ENCODE measurements at regions not wholly inside any gene's neighbourhood (a gene's known extent, or its start where the extent isn't known, plus 50 kb on each side); places are given as distances from the start of the nearest gene placed in this dataset.

DNA sequence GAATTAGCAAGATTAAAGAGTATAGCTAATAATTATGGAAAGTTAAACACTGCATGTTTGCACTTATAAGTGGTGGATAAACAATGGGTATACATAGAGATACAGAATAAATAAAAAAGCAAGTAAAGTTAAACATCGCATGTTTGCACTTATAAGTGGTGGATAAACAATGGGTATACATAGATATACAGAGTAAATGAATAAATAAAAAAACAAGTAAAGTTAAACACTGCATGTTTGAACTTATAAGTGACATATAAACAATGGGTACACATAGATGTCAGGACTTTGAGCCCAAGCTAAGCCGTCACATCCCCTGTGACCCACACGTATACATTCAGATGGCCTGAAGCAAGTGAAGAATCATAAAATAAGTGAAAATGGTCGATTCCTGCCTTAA lies 1533.3 kb upstream of the SPRY2 start:
- Histone ChIP-seq H3K27ac (ENCODE audit: control insufficient read depth, insufficient read depth) (no peak overlapping the region), H3K79me2 (ENCODE audit: control insufficient read depth, insufficient read depth, low read length) (no peaks in the 10 kb centered on the region), H2AFZ (ENCODE audit: control insufficient read depth, low read depth, low read length) (no peak overlapping the region), H3K9ac (ENCODE audit: control insufficient read depth, insufficient read depth, low read length) (no peak overlapping the region), H4K20me1 (ENCODE audit: control insufficient read depth, insufficient read depth) (no peaks in the 10 kb centered on the region), H3K4me2 (ENCODE audit: control insufficient read depth, insufficient read depth) (no peak overlapping the region), H3K4me1 (ENCODE audit: control insufficient read depth, insufficient read depth, low read length) (no peaks in the 10 kb centered on the region), H3K4me3 (no peak overlapping the region), H3K27me3 (replicated peaks in 1 of 2; ENCODE audit: control insufficient read depth in 2 of 2, insufficient read depth in 2 of 2, low read length in 1 of 2) (no peaks in the 10 kb centered on the region), H3K36me3 (ENCODE audit: control insufficient read depth in 2 of 2, insufficient read depth in 2 of 2, low read length in 1 of 2) (no peaks in the 10 kb centered on the region), H3K9me3 (replicated peaks; ENCODE audit: control insufficient read depth, insufficient read depth, low read length) (no peaks in the 10 kb centered on the region)
- ATAC-seq (no peak), DNase-seq (ENCODE audit: low read depth, low spot score) (no peak), FAIRE-seq (no peak)
- no TSS peak for BruUV-seq (replicated peaks)
- WGBS (ENCODE audit: insufficient coverage, insufficient replicate concordance, low lambda C conversion rate, missing lambda C conversion rate): 55% methylated on average over 4 of the region's 4 CpGs
- intact Hi-C loops (cut with micrococcal nuclease; ENCODE audit: unreplicated experiment) (loop anchor here (10.0 kb wide), 1 partner anchor 339 kb away; no protein-coding TSS in a partner anchor), in situ Hi-C loops (cut with MboI) (no loop called here)
- CTCF ChIA-PET: interaction anchor here (2.2 kb wide), 1 partner anchor 234 kb away, joined by 10 read pairs; no protein-coding TSS in a partner anchor
- POLR2A ChIA-PET: no interaction called here
- RAD21 ChIA-PET (ENCODE audit: unreplicated experiment): interaction anchor here (0.5 to 2.8 kb wide), 4 partner anchors 234 to 516 kb away, joined by 3 to 22 read pairs (median 3); no protein-coding TSS in a partner anchor
- SMC1A ChIA-PET (ENCODE audit: uncharacterized antibody, unreplicated experiment): interaction anchor here (0.8 kb wide), 1 partner anchor 497 kb away, joined by 3 read pairs; no protein-coding TSS in a partner anchor
- TF ChIP-seq CREB1 (IDR thresholded peaks at IDR 0.05; ENCODE audit: low read depth) (no peak), PAX8 (IDR thresholded peaks at IDR 0.05) (no peak), ZSCAN29 (IDR thresholded peaks at IDR 0.05) (no peak), CREM (IDR thresholded peaks at IDR 0.05; ENCODE audit: low read depth) (no peak), ASH2L (IDR thresholded peaks at IDR 0.05; ENCODE audit: borderline replicate concordance, low read depth) (no peak), SMC3 (IDR thresholded peaks at IDR 0.05; ENCODE audit: borderline replicate concordance, low read length) (no peak), TCF3 (IDR thresholded peaks at IDR 0.05; ENCODE audit: borderline replicate concordance, insufficient read depth, low read depth, low read length) (no peak), TAF1 (IDR thresholded peaks at IDR 0.05; ENCODE audit: borderline replicate concordance, low read depth, low read length) (no peak), JUND (IDR thresholded peaks at IDR 0.05; ENCODE audit: low read depth, low read length) (no peak), FOS (IDR thresholded peaks at IDR 0.05; ENCODE audit: borderline replicate concordance, extremely low read depth, insufficient read length) (no peak)
- TF ChIP-seq, protein P1, sequence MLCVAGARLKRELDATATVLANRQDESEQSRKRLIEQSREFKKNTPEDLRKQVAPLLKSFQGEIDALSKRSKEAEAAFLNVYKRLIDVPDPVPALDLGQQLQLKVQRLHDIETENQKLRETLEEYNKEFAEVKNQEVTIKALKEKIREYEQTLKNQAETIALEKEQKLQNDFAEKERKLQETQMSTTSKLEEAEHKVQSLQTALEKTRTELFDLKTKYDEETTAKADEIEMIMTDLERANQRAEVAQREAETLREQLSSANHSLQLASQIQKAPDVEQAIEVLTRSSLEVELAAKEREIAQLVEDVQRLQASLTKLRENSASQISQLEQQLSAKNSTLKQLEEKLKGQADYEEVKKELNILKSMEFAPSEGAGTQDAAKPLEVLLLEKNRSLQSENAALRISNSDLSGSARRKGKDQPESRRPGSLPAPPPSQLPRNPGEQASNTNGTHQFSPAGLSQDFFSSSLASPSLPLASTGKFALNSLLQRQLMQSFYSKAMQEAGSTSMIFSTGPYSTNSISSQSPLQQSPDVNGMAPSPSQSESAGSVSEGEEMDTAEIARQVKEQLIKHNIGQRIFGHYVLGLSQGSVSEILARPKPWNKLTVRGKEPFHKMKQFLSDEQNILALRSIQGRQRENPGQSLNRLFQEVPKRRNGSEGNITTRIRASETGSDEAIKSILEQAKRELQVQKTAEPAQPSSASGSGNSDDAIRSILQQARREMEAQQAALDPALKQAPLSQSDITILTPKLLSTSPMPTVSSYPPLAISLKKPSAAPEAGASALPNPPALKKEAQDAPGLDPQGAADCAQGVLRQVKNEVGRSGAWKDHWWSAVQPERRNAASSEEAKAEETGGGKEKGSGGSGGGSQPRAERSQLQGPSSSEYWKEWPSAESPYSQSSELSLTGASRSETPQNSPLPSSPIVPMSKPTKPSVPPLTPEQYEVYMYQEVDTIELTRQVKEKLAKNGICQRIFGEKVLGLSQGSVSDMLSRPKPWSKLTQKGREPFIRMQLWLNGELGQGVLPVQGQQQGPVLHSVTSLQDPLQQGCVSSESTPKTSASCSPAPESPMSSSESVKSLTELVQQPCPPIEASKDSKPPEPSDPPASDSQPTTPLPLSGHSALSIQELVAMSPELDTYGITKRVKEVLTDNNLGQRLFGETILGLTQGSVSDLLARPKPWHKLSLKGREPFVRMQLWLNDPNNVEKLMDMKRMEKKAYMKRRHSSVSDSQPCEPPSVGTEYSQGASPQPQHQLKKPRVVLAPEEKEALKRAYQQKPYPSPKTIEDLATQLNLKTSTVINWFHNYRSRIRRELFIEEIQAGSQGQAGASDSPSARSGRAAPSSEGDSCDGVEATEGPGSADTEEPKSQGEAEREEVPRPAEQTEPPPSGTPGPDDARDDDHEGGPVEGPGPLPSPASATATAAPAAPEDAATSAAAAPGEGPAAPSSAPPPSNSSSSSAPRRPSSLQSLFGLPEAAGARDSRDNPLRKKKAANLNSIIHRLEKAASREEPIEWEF (IDR thresholded peaks at IDR 0.05; ENCODE audit: insufficient replicate concordance, low read depth, low read length): no peak
- TF ChIP-seq, protein P2, sequence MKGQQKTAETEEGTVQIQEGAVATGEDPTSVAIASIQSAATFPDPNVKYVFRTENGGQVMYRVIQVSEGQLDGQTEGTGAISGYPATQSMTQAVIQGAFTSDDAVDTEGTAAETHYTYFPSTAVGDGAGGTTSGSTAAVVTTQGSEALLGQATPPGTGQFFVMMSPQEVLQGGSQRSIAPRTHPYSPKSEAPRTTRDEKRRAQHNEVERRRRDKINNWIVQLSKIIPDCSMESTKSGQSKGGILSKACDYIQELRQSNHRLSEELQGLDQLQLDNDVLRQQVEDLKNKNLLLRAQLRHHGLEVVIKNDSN (IDR thresholded peaks at IDR 0.05; ENCODE audit: borderline replicate concordance, extremely low read length, insufficient read depth, low read depth, low read length): no peak

All from GM12878 (cell line).